Activated CD8-positive, alpha-beta memory T cell treated with anti-CD3 and anti-CD28 coated beads, Interleukin-2, amount 10 ng/mL, durations not matched to agents 7 days and 5 days (primary cell): ENCODE measurements at regions not wholly inside any gene's neighbourhood (a gene's known extent, or its start where the extent isn't known, plus 50 kb on each side); places are given as distances from the start of the nearest gene placed in this dataset.

Source experiments
- ATAC-seq: fragments of 150-1000 bp; cut with Tn5 transposase; one replicate; pipeline ENCODE4 v1.10.0; 2021; ENCODE audit warnings: moderate library complexity
- CTCF ChIA-PET: fragments of 350-600 bp; sonication (Branson Sonifier 250); formaldehyde crosslinking; loops from one replicate; lab custom pipeline; 2021; ENCODE audit warnings: antibody characterized with exemption; lab: Charles Lee
- DNase-seq: peaks from one replicate; pipeline ENCODE4 v3.0.0-alpha.2; 2020
- H3K27ac Mint-ChIP-seq: one replicate; pipeline ENCODE4 v1.8.0; 2021; ENCODE audit warnings: mild to moderate bottlenecking, mixed read lengths
- H3K27me3 Mint-ChIP-seq: one replicate; pipeline ENCODE4 v1.8.0; 2021; ENCODE audit warnings: mixed read lengths
- H3K36me3 Mint-ChIP-seq: one replicate; pipeline ENCODE4 v1.8.0; 2021; ENCODE audit warnings: mild to moderate bottlenecking, mixed read lengths
- H3K4me1 Mint-ChIP-seq: one replicate; pipeline ENCODE4 v1.8.0; 2021; ENCODE audit warnings: mixed read lengths
- H3K4me3 Mint-ChIP-seq: one replicate; pipeline ENCODE4 v1.8.0; 2021; ENCODE audit warnings: mild to moderate bottlenecking, moderate library complexity, mixed read lengths
- H3K9me3 Mint-ChIP-seq: one replicate; pipeline ENCODE4 v1.8.0; 2022; ENCODE audit warnings: low read depth, mixed read lengths

GRCh38 chr2:14816069-14817060 lies 183.8 kb downstream of the LRATD1 start:
- DNase-seq, result no peak
- CTCF ChIA-PET, result no interaction called here

DNA sequence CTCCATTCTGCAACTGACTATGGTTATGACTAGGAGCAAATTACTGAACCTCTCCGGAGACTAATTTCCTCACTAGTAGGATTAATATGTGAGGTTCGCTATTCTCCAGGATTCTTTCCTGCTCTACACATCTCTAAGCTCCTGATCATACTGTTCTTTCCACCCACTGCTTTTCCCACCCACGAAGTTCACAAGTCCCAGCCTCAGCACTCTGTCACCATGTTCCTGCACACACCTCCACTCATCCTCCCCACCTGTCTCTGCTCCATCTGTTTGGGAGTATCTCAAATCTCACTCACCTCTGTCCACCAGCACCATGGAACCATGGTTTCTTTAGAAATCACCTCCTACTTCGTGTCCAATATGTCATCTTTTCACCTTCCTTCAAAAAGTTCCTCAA lies 185.3 kb downstream of the LRATD1 start:
- Mint-ChIP-seq H3K4me1 (no peaks in the 10 kb centered on the region), H3K4me3 (no peak overlapping the region), H3K27me3 (no peaks in the 10 kb centered on the region), H3K27ac (no peak overlapping the region), H3K9me3 (peaks cover 3% of the 10 kb centered on the region), H3K36me3 (no peaks in the 10 kb centered on the region)
- no peak for DNase-seq
- CTCF ChIA-PET, result no interaction called here
- no peak for ATAC-seq

More at GRCh38 chr2:14816069-14817060, 183.8 kb downstream of the LRATD1 start:
- H3K4me3 Mint-ChIP-seq, result no peak overlapping the region
- H3K4me1 Mint-ChIP-seq, result no peaks in the 10 kb centered on the region
- ATAC-seq, result no peak
- no peaks in the 10 kb centered on the region for H3K27me3 Mint-ChIP-seq
- peaks cover 4% of the 10 kb centered on the region for H3K9me3 Mint-ChIP-seq
- no peak overlapping the region for H3K27ac Mint-ChIP-seq
- H3K36me3 Mint-ChIP-seq, result no peaks in the 10 kb centered on the region

GRCh38 chr2:14826518-14826917 lies 194.0 kb downstream of the LRATD1 start:
- H3K9me3 Mint-ChIP-seq, result no peaks in the 10 kb centered on the region
- CTCF ChIA-PET, result no interaction called here

GRCh38 chr2:14827226-14828023 lies 194.9 kb downstream of the LRATD1 start:
- Mint-ChIP-seq H3K4me3 (no peak overlapping the region), H3K4me1 (no peaks in the 10 kb centered on the region), H3K27me3 (no peaks in the 10 kb centered on the region), H3K27ac (no peak overlapping the region), H3K9me3 (no peaks in the 10 kb centered on the region), H3K36me3 (no peaks in the 10 kb centered on the region)
- ATAC-seq (no peak), DNase-seq (no peak)
- CTCF ChIA-PET, result no interaction called here

More at GRCh38 chr2:14826518-14826917, 194.0 kb downstream of the LRATD1 start:
- Mint-ChIP-seq H3K4me3 (no peak overlapping the region), H3K36me3 (no peaks in the 10 kb centered on the region), H3K27ac (no peak overlapping the region), H3K27me3 (no peaks in the 10 kb centered on the region), H3K4me1 (no peaks in the 10 kb centered on the region)
- DNase-seq, result no peak
- no peak for ATAC-seq

- DNase-seq (no peak), ATAC-seq (no peak)
- H3K27me3 Mint-ChIP-seq, result no peaks in the 10 kb centered on the region
- H3K4me1 Mint-ChIP-seq, result no peaks in the 10 kb centered on the region
- no peak overlapping the region for H3K4me3 Mint-ChIP-seq
- CTCF ChIA-PET, result no interaction called here
- H3K36me3 Mint-ChIP-seq, result no peaks in the 10 kb centered on the region
- H3K27ac Mint-ChIP-seq, result no peak overlapping the region
- H3K9me3 Mint-ChIP-seq, result no peaks in the 10 kb centered on the region
Observed at GRCh38 chr2:14828223-14828622, 195.7 kb downstream of the LRATD1 start.

GRCh38 chr2:14828968-14829367 lies 196.5 kb downstream of the LRATD1 start:
- Mint-ChIP-seq H3K4me1 (no peaks in the 10 kb centered on the region), H3K27me3 (no peaks in the 10 kb centered on the region), H3K9me3 (no peaks in the 10 kb centered on the region), H3K36me3 (no peaks in the 10 kb centered on the region), H3K27ac (no peak overlapping the region), H3K4me3 (no peak overlapping the region)
- ATAC-seq (no peak), DNase-seq (no peak)
- CTCF ChIA-PET, result no interaction called here

GRCh38 chr2:14831458-14831857 lies 198.9 kb downstream of the LRATD1 start:
- Mint-ChIP-seq H3K4me1 (no peaks in the 10 kb centered on the region), H3K27me3 (no peaks in the 10 kb centered on the region), H3K27ac (no peak overlapping the region), H3K36me3 (no peaks in the 10 kb centered on the region), H3K4me3 (no peak overlapping the region), H3K9me3 (no peaks in the 10 kb centered on the region)
- no peak for ATAC-seq
- DNase-seq, result no peak
- CTCF ChIA-PET, result no interaction called here

DNA sequence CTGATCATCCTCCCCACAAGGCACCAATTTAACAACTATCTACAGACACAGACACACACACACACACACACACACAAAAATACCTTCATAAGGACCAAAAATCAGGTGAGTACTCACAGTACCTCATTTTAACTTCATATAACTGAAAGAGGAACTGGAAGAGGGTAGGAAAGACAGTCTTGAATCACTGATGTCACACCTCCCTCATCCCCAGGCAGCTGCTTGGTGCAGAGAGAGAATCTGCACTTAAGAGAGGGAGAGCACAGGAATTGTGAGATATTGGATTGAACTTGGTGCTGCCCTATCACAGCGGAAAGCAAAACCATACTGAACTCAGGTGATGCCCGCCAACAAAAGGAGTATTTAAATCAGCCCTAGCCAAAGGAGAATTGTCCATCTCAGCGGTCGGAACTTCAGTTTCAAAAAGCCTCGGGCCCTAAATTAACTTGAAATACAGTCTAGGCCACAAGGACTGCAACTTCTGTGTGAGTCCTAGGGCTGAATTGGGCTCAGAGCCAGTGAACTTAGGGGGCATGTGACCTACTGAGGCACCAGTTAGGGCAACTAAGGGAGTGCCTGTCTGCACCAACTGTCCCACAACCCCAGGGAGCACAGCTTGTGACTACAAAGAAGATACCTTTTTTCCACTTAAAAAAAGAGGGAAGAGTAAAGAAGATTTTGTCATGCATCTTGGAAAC lies 211.1 kb downstream of the LRATD1 start:
- DNase-seq (no peak), ATAC-seq (no peak)
- Mint-ChIP-seq H3K4me3 (no peak overlapping the region), H3K27me3 (no peaks in the 10 kb centered on the region), H3K9me3 (peaks cover 12% of the 10 kb centered on the region), H3K4me1 (no peaks in the 10 kb centered on the region), H3K36me3 (no peaks in the 10 kb centered on the region), H3K27ac (no peak overlapping the region)
- CTCF ChIA-PET, result no interaction called here

DNA sequence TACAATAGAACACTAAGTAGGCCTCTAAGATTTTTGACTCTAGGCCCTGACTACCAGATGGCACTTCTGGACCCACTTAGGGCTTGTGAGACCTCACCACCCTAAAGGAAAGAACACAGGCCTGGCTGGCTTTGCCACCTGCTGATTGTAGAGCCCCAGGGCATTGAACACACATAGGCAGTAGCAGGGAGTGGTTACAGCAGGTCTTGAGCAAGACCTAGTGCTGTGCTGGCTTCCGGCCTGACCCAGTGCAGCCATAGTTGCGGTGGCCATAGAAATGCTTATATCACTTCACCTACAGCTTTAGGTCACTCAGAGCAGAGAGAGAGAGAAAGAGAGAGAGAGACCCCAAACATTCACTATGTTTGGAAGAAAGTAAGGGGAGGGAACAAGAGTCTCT lies 223.2 kb downstream of the LRATD1 start:
- Mint-ChIP-seq H3K4me1 (no peaks in the 10 kb centered on the region), H3K4me3 (no peak overlapping the region), H3K27me3 (no peaks in the 10 kb centered on the region), H3K27ac (no peak overlapping the region), H3K36me3 (no peaks in the 10 kb centered on the region), H3K9me3 (peaks cover 4% of the 10 kb centered on the region)
- no peak for ATAC-seq
- CTCF ChIA-PET, result no interaction called here
- DNase-seq, result no peak

DNA sequence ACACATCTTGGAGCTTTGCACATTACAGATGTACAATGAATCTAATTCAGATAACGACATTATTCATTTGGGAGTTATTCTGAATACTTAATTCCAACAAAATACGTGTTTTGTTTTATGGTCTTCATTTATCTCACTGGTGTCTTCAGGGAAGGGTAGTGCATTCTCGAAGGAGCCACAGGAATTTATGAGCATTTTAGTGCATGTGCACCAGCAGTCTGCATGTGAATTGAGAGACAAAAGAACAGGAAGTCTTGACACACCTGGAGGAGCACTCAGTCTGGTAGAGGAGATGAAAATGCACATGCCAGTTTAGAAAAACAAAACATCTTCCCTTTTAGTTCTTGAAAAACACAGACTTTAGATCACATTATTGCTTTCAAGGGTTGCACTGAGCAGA lies 228.7 kb downstream of the LRATD1 start:
- Mint-ChIP-seq H3K27me3 (no peaks in the 10 kb centered on the region), H3K9me3 (peaks cover 2% of the 10 kb centered on the region), H3K4me3 (no peak overlapping the region), H3K4me1 (no peaks in the 10 kb centered on the region), H3K36me3 (no peaks in the 10 kb centered on the region), H3K27ac (no peak overlapping the region)
- DNase-seq, result no peak
- no peak for ATAC-seq
- CTCF ChIA-PET, result no interaction called here

DNA sequence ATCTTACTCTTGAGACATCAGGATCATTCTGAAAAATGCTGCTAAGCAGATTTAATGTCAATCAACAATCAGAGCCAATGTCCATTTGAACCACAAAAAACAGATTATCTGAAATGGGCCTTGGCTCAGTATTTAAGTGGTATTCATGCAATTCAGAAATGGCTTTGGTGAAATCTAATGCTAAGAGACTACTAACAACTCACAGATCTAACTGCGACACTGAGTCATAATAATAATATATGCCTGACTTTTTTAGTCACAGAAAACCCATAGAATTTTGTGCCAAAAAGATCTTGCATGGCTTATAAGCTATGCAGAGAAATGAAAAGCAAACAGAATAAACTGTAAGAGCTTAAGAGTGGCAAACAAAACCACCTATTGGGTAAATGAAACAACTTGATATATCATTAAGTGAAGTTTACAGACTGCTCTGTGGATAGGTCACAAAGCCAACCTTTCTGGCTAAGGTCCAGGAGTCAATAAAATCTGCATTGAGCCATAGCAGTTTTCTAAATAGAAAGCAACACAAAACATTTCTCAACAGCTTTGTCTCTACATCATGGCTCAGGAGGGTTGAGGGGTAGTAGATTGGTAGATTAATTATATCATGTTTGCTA lies 234.3 kb downstream of the LRATD1 start:
- Mint-ChIP-seq H3K27ac (no peak overlapping the region), H3K9me3 (no peaks in the 10 kb centered on the region), H3K27me3 (no peaks in the 10 kb centered on the region), H3K36me3 (no peaks in the 10 kb centered on the region), H3K4me3 (no peak overlapping the region), H3K4me1 (no peaks in the 10 kb centered on the region)
- CTCF ChIA-PET, result no interaction called here
- DNase-seq, result no peak
- ATAC-seq, result no peak

GRCh38 chr2:14867853-14868252 lies 235.3 kb downstream of the LRATD1 start:
- CTCF ChIA-PET, result no interaction called here
- Mint-ChIP-seq H3K9me3 (no peaks in the 10 kb centered on the region), H3K4me3 (no peak overlapping the region), H3K36me3 (no peaks in the 10 kb centered on the region), H3K27me3 (no peaks in the 10 kb centered on the region), H3K27ac (no peak overlapping the region), H3K4me1 (no peaks in the 10 kb centered on the region)
- DNase-seq, result no peak
- no peak for ATAC-seq

DNA sequence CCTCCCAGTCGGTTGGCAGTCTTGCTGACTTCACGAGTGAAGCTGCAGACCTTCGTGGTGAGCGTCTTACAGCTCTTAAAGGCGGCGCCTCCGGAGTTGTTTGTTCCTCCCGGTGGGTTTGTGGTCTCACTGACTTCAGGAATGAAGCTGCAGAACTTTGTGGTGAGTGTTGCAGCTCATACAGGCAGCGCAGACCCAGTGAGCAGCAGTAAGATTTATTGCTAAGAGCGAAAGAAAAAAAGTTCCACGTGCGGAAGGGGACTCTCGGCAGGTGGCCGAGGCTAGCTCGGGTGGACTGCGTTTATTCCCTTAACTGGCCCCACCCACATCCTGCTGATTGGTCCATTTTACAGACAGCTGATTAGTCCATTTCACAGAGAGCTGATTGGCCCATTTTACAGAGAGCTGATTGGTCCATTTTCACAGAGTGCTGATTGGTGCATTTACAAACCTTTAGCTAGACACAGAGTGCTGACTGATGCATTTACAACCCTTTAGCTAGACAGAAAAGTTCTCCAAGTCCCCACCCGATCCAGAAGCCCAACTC lies 240.3 kb downstream of the LRATD1 start:
- Mint-ChIP-seq H3K27ac (no peak overlapping the region), H3K9me3 (no peaks in the 10 kb centered on the region), H3K4me1 (no peaks in the 10 kb centered on the region), H3K36me3 (no peaks in the 10 kb centered on the region), H3K4me3 (no peak overlapping the region), H3K27me3 (no peaks in the 10 kb centered on the region)
- CTCF ChIA-PET, result no interaction called here
- no peak for DNase-seq
- no peak for ATAC-seq
